C4-2B (cell line): ENCODE measurements at regions not wholly inside any gene's neighbourhood (a gene's known extent, or its start where the extent isn't known, plus 50 kb on each side); places are given as distances from the start of the nearest gene placed in this dataset.

Experiments
- H3K27ac ChIP-seq: fragments of 450-650 bp; 2 replicates; pipeline ENCODE4 v1.5.1; 2017
- CTCF ChIP-seq: fragments of 450-650 bp; conservative IDR thresholded peaks from 2 replicates; pipeline ENCODE4 v1.5.1; 2017; ENCODE audit warnings: mild to moderate bottlenecking
- ZFX ChIP-seq: fragments of 450-650 bp; IDR thresholded peaks from 2 replicates; pipeline ENCODE4 v1.6.1; 2017

DNA sequence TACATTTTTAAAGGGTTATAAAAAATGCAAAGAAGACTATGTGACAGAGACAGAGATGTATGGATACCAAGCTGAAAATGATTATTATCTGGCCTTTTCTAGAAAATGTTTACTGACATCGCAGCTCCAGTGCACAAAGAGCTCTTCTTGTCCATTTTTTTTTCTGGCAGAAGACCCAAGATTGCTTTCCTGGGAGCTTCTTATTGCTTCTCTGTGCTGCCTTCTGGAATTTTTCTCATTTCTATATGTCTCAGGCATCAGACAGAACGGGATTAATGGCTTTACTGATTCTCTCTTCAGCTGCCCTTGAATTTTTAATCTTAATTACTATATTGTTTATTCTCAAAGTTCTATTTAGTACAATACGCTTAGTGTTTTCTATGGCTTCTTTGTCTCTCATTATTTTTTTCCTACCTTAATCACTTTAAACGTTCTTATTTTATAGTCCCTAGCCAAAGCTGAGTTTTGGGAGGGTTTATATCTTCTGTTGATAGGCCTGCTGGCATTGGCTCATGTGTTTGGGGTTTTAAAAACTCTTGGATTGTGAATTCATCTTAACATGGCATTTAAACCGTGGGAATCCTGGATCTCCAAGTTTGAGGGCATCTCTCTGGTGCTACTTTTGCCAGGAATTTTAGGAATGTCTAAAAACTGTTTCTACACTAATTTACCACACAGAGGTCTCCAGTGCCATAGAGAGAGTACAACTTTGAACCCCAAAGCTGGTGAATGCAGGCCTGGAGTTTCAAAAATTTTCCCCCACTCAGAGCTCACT is 138.9 kb upstream of the LNX1 start:
- TF ChIP-seq ZFX (no peak), CTCF (no peak)

GRCh38 chr4:53722110-53722509 is 130.8 kb upstream of the LNX1 start:
- no peak overlapping the region for H3K27ac ChIP-seq
- TF ChIP-seq ZFX (no peak), CTCF (no peak)

More for the DNA sequence above, 138.9 kb upstream of the LNX1 start:
- no peak overlapping the region for H3K27ac ChIP-seq

- TF ChIP-seq ZFX: no peak
- no peak for TF ChIP-seq CTCF
- H3K27ac ChIP-seq: no peak overlapping the region
These were observed 130.0 kb upstream of the LNX1 start for GRCh38 chr4:53721263-53721662.

DNA sequence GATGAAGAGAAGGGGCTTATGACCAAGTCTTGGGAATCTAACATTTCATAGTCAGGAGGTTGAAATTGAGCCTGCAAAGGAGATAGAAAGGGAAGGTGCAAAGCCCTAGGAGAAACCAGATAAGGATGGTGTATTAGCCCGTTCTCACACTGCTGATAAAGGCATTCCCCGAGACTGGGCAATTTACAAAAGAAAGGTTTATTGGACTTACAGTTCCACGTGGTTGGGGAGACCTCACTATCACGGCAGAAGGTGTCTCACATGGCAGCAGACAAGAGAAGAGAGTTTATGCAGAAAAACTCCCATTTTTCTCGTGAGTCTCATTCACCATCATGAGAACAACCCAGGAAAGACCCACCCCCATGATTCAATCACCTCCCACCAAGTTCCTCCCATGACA is 129.5 kb upstream of the LNX1 start:
- H3K27ac ChIP-seq: no peak overlapping the region
- TF ChIP-seq ZFX (no peak), CTCF (no peak)

DNA sequence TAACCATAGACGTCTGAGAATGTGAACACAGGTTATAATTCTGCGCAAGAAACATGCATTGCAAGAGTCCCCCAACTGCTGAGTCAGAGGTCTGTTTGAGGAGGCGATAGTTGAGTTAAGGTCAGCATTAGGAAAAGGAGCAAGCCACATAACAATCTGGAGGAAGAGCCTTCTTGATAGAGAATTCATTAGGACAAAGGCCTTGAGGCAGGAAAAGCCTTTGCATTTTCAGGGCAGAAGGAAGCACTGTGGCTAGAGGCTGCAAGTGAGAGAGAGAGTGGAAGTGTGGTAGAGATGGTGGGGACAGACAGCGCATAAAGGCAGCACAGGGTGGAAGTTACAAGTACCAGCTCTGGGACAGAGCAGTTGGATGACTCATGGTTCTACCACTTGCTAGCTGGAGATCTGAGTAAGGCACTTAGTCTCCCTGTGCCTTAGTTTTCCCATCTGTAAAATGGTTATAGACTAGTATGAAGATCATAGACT is 125.8 kb upstream of the LNX1 start:
- TF ChIP-seq ZFX (no peak), CTCF (no peak)
- no peak overlapping the region for H3K27ac ChIP-seq

- TF ChIP-seq ZFX (no peak), CTCF (no peak)
- H3K27ac ChIP-seq: no peak overlapping the region
These were observed 125.3 kb upstream of the LNX1 start for GRCh38 chr4:53716471-53717063.

- TF ChIP-seq ZFX: no peak
- no peak for TF ChIP-seq CTCF
- no peak overlapping the region for H3K27ac ChIP-seq
These were observed 124.7 kb upstream of the LNX1 start for GRCh38 chr4:53716011-53716410.
